ENCODE measurements at regions not wholly inside any gene's neighbourhood (a gene's known extent, or its start where the extent isn't known, plus 50 kb on each side); places are given as distances from the start of the nearest gene placed in this dataset.

- Mint-ChIP-seq H3K27ac (peak overlapping the region; percentile 51; the same call in 1 of the 2 replicates), H3K4me3 (no peak overlapping the region), H3K4me1 (peaks cover 10% of the 10 kb centered on the region; the same call in 2 of the 3 replicates), H3K9me3 (no peaks in the 10 kb centered on the region; the same call in 2 of the 3 replicates), H3K36me3 (ENCODE audit: low read depth) (no peaks in the 10 kb centered on the region), H3K27me3 (ENCODE audit: insufficient read depth, low read depth, poor library complexity) (peaks cover 3% of the 10 kb centered on the region)
- DNase-seq (ENCODE audit: low spot score) (no peak), ATAC-seq (no peak)
- H3K9me2 ChIP-seq (ENCODE audit: insufficient read depth), result peaks cover 16% of the 10 kb centered on the region; the same call in 1 of the 2 replicates
- no peaks in the 10 kb centered on the region for H3F3A ChIP-seq (replicated peaks; ENCODE audit: low read depth)
- no peaks in the 10 kb centered on the region for H4K20me1 ChIP-seq (replicated peaks; ENCODE audit: insufficient read depth)
- no peak overlapping the region for H3K4me2 ChIP-seq
- H3K79me2 ChIP-seq (replicated peaks; ENCODE audit: insufficient read depth), result no peaks in the 10 kb centered on the region
- peaks cover 4% of the 10 kb centered on the region; the same call in 1 of the 2 replicates for H3K4me1 ChIP-seq (ENCODE audit: insufficient read depth)
- no peak overlapping the region for H3K27ac ChIP-seq (ENCODE audit: low read depth)
- no peak overlapping the region for H3K4me3 ChIP-seq
- H3K27me3 ChIP-seq (ENCODE audit: insufficient read depth), result no peaks in the 10 kb centered on the region
- no peaks in the 10 kb centered on the region for H3K36me3 ChIP-seq (ENCODE audit: insufficient read depth)
- H2AFZ ChIP-seq, result peak overlapping the region; percentile 80; the same call in 1 of the 2 replicates
- TF ChIP-seq POLR2AphosphoS5 (IDR thresholded peaks at IDR 0.05; ENCODE audit: low read depth) (no peak), ZNF114 (CRISPR knock-in tag; IDR thresholded peaks at IDR 0.05) (no peak), REST (IDR thresholded peaks at IDR 0.05; ENCODE audit: unreplicated experiment) (no peak), JUNB (IDR thresholded peaks at IDR 0.05; ENCODE audit: unreplicated experiment) (no peak), ZNF331 (CRISPR knock-in tag; IDR thresholded peaks at IDR 0.05; ENCODE audit: low read depth) (no peak), STAT1 (IDR thresholded peaks at IDR 0.05; ENCODE audit: unreplicated experiment) (no peak), ETS1 (IDR thresholded peaks at IDR 0.05) (no peak), EZH2 (IDR thresholded peaks at IDR 0.05; ENCODE audit: low read depth, unreplicated experiment) (no peak), NANOG (IDR thresholded peaks at IDR 0.05; ENCODE audit: borderline replicate concordance) (no peak), EZH2phosphoT487 (IDR thresholded peaks at IDR 0.05; ENCODE audit: unreplicated experiment) (no peak), CREB1 (CRISPR knock-in tag; IDR thresholded peaks at IDR 0.05; ENCODE audit: low read depth) (no peak), ZNF462 (CRISPR knock-in tag; IDR thresholded peaks at IDR 0.05) (no peak), CTCF (conservative IDR thresholded peaks at IDR 0.05; ENCODE audit: low read depth in 2 of 2) (no peak)
Observed at GRCh38 chr16:73289232-73289631, 241.3 kb upstream of the ZFHX3 start.
